ENCODE measurements at regions not wholly inside any gene's neighbourhood (a gene's known extent, or its start where the extent isn't known, plus 50 kb on each side); places are given as distances from the start of the nearest gene placed in this dataset.

- no peak for DNase-seq
Measured at GRCh38 chr10:21315645-21316220, 209.7 kb downstream of the SKIDA1 start.

DNA sequence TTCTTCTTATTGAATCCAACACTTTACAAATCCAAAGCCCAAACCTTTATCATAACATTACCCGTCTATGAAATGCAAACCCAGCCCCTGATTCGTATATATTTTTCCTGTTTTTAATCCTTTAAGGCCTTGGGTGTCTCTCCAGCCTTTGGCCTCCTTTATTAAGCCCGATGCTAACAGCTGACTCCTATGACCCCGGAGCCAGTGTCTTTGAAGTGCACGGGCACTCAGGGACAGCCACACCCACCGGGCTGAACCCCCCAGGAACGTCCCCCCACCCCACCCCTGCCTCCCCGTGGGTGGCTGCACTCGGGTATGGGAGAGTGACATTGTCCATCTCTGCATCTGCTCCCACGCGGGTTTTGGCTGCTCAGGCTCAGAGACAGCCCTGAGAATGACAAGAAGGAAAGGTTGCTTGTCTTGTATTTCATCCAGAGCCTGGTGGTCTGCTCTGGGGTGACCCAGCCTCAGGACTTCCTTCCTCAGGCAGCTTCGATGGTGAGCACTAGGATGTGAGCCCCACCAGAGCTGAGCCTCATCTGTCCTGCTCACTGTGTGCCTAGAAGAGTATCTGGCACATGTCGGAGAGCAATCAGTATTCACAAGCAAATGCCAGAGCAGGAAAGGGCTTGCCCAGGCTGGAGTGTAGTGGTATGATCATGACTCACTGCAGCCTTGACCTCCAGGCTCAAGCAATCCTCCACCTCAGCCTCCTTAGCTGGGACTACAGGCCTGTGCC lies 210.4 kb downstream of the SKIDA1 start:
- DNase-seq = no peak

DNA sequence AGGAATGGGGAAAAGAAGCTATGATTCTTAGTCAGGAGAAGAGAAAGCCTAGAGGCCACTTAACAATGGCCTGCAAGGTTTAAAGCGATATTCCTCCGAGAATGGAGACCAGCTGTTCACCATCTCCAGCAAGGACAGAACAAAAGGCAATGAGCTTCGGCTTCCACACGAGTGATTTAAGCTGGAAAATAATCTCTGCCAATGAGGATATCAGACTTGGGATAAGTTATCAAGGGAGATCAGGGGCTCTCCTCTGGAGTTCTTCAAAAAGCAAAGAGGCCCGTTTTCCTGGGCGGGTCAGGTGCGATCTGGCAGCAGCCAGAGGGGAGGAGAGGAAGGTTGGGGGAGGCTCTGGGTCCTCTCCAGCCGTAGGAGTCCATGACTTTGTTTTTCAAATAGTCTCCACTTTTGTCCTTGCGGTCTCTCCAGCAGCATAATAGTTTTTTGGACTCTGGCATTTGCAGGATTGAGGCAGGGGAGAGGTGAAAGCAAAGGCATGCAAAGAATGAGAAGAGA lies 211.3 kb downstream of the SKIDA1 start:
- DNase-seq = no peak

- no peak for DNase-seq
Measured at GRCh38 chr10:21313691-21314090, 211.8 kb downstream of the SKIDA1 start.

DNA sequence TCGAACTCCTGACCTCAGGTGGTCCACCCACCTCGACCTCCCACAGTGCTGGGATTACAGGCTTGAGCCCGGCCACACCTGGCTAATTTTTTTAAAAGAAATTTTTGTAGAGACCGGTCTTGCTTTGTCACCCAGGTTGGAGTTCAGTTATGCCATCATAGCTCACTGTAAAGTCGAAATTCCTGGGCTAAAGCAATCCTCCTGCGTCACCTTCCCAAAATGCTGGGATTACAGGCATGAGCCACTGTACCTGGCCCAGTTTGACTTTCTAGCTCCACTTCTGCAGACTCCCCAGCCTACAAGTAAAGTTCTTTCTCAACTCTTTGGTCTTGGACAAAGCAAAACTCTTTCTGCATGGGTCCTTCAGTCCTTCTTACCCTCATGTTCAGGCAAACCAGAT lies 214.1 kb downstream of the SKIDA1 start:
- DNase-seq = no peak

DNA sequence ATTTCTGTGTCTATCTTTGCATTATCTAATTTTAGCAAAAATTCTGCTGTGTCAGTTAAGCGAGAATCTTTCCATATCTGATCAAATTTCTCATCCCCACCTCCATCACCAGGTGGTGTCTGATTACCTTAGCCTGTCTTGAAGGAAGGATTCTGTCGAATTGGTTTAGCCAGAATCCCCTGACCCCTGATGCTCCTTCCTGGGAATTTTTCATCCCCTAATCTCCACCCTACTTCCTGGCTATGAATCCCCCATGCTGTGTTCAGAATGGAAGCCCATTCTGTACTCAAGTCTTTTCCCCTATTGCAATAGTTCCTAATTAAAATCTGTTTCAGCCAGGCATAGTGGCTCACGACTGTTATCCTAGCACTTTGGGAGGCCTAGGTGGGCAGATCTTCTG lies 216.1 kb downstream of the SKIDA1 start:
- DNase-seq = no peak

DNA sequence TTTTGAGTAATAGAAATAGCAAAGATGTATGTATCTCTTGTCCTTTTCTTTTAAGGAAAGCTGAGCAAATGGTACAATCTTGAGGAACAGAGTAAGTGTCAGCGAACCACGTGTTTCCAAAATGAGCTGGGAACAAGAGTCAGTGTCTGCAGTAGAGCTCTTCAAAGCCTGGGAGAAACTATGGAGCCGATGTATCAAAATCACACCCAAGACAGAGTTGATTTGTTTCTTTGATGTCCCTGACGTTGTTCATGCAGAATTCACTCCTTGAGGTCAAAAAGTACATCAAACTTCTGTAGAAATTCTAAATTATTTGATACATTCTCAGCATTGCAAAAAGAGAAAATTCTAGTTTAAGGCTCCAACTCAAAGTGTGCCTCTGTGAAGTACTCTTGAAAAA lies 216.5 kb downstream of the SKIDA1 start:
- DNase-seq = no peak

- no peak for DNase-seq
Measured at GRCh38 chr10:21308018-21308417, 217.5 kb downstream of the SKIDA1 start.

GRCh38 chr10:21304608-21305007 lies 220.9 kb downstream of the SKIDA1 start:
- DNase-seq = no peak

DNA sequence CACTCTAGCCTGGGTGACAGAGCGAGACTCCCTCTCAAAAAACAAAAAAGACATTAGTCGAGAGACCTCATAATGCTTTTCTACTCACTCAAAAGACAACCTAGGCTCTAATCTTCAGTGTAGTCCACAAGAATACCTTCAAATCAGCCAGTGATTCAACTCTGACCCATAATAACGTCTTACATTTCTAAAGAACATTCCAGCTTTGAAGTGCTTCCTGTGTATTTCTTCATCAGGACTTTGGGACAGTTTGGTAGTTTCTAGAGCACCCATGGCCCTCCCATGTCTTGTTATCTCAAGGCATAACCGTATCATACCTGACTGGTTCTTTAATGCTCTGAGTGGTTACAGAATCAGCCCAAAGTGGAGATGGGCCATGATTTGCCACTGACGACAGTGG lies 221.3 kb downstream of the SKIDA1 start:
- no peak for DNase-seq

- DNase-seq = peak; percentile 8
Measured at GRCh38 chr10:21300551-21300950, 224.9 kb downstream of the SKIDA1 start.

- no peak for DNase-seq
Measured at GRCh38 chr10:21299330-21299729, 226.2 kb downstream of the SKIDA1 start.

GRCh38 chr10:21298701-21299100 lies 226.8 kb downstream of the SKIDA1 start:
- DNase-seq = no peak

DNA sequence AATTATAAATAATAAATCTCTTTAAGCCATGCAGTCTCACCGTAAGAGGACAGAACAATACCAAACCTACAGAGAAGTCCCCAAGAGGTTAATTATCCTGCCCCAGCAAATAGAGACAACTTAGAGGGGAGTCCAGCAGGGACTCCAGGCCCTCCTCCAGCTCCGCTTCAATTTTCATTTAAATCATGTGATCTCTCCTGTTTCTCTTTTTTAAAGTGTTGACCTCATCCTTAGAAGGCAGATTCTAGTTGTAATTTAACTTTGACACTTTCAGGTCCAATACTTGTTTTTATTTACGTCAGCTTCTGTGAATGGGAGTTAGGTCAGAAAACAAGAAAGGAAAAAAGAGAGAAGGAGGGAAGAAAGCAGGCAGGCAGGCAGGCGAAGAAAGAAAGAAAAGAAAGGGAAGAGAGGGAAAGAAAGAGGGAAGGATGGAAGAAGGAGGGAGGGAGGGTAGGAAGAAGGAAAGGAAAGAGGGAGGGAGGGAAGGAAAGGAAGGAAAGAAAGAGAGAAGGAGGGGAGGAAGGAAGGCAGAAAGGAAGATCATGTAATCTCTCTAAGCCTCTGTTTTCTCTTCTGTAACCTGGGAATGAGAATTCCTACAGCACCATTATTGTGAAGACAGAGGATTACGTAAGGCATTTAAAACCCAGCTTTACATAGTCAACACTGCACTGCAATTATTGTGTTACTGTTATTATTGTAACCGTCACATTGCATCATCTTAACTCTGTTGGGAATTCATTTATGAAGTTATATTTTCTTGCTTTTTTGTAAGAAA lies 227.7 kb downstream of the SKIDA1 start:
- DNase-seq = no peak

- DNase-seq = no peak
Measured at GRCh38 chr10:21296575-21297355, 228.7 kb downstream of the SKIDA1 start.

- DNase-seq = no peak
Measured at GRCh38 chr10:21293518-21294356, 231.7 kb downstream of the SKIDA1 start.

- DNase-seq = no peak
Measured at GRCh38 chr10:21292763-21293517, 232.5 kb downstream of the SKIDA1 start.

- no peak for DNase-seq
Measured at GRCh38 chr10:21290499-21291160, 234.9 kb downstream of the SKIDA1 start.

- no peak for DNase-seq
Measured at GRCh38 chr10:21289961-21290360, 235.5 kb downstream of the SKIDA1 start.

GRCh38 chr10:21289271-21289670 lies 236.2 kb downstream of the SKIDA1 start:
- no peak for DNase-seq
